CD4-positive, alpha-beta memory T cell (primary cell): ENCODE measurements at regions not wholly inside any gene's neighbourhood (a gene's known extent, or its start where the extent isn't known, plus 50 kb on each side); places are given as distances from the start of the nearest gene placed in this dataset.

Source experiments
- CTCF ChIA-PET: fragments of 350-600 bp; sonication (Branson Sonifier 250); formaldehyde crosslinking; loops from one replicate; lab custom pipeline; 2021; ENCODE audit warnings: inconsistent platforms; ENCODE audit not compliant: partially characterized antibody; lab: Charles Lee
- POLR2A ChIA-PET: fragments of 350-600 bp; sonication (Branson Sonifier 250); formaldehyde crosslinking; loops from one replicate; lab custom pipeline; 2021; ENCODE audit not compliant: partially characterized antibody; lab: Charles Lee
- DNase-seq, 5 donors: peaks; one replicate each; pipeline versions ENCODE4 v3.0.0 to v3.0.0-alpha.2; 2020 to 2022; ENCODE audit warnings: mixed read lengths in 1 of 5
- H3K27ac ChIP-seq: one replicate; pipeline ENCODE4 v1.7.0; 2013; ENCODE audit warnings: low read depth, low read length
- H3K27me3 ChIP-seq: 2 replicates; pipeline ENCODE4 v1.7.0; 2013; ENCODE audit warnings: mild to moderate bottlenecking, low read length, moderate library complexity; ENCODE audit not compliant: insufficient read depth
- H3K36me3 ChIP-seq: 2 replicates; pipeline ENCODE4 v1.7.0; 2013; ENCODE audit warnings: mild to moderate bottlenecking, low read length, moderate library complexity; ENCODE audit not compliant: insufficient read depth
- H3K4me1 ChIP-seq: 2 replicates; pipeline ENCODE4 v1.7.0; 2013; ENCODE audit warnings: mild to moderate bottlenecking, low read length, moderate library complexity; ENCODE audit not compliant: insufficient read depth
- H3K4me3 ChIP-seq, 2 donors: one replicate each; pipeline ENCODE4 v1.7.0; 2013; ENCODE audit warnings: low read length in 2 of 2, mild to moderate bottlenecking in 1 of 2
- H3K9me3 ChIP-seq, 2 donors: one replicate each; pipeline ENCODE4 v1.7.0; 2013; ENCODE audit warnings: low read length in 2 of 2, control low read depth in 1 of 2; ENCODE audit not compliant: control insufficient read depth in 1 of 2
- H3K27ac Mint-ChIP-seq, 7 donors: one replicate each; pipeline ENCODE4 v1.8.0; 2020 to 2021; ENCODE audit warnings: mixed read lengths in 7 of 7, mild to moderate bottlenecking in 6 of 7, inconsistent platforms in 3 of 7, moderate library complexity in 3 of 7
- H3K27me3 Mint-ChIP-seq, 2 donors: one replicate each; pipeline ENCODE4 v1.8.0; 2020 to 2021; ENCODE audit warnings: mixed read lengths in 2 of 2
- H3K36me3 Mint-ChIP-seq, 2 donors: one replicate each; pipeline ENCODE4 v1.8.0; 2020 to 2021; ENCODE audit warnings: mixed read lengths in 2 of 2, inconsistent platforms in 1 of 2, mild to moderate bottlenecking in 1 of 2
- H3K4me1 Mint-ChIP-seq, 4 donors: one replicate each; pipeline ENCODE4 v1.8.0; 2020 to 2021; ENCODE audit warnings: mixed read lengths in 4 of 4, mild to moderate bottlenecking in 1 of 4
- H3K4me3 Mint-ChIP-seq, 8 donors: one replicate each; pipeline ENCODE4 v1.8.0; 2020 to 2021; ENCODE audit warnings: mixed read lengths in 8 of 8, mild to moderate bottlenecking in 7 of 8, moderate library complexity in 6 of 8, inconsistent platforms in 3 of 8
- H3K9me3 Mint-ChIP-seq, 8 donors: one replicate each; pipeline ENCODE4 v1.8.0; 2020 to 2021; ENCODE audit warnings: mixed read lengths in 8 of 8, mild to moderate bottlenecking in 5 of 8, inconsistent platforms in 3 of 8, moderate library complexity in 1 of 8
- intact Hi-C: fragments of 100-400 bp; cut with micrococcal nuclease; formaldehyde crosslinking; loops from one replicate; pipeline ENCODE4 v1.15.1; 2023

DNA sequence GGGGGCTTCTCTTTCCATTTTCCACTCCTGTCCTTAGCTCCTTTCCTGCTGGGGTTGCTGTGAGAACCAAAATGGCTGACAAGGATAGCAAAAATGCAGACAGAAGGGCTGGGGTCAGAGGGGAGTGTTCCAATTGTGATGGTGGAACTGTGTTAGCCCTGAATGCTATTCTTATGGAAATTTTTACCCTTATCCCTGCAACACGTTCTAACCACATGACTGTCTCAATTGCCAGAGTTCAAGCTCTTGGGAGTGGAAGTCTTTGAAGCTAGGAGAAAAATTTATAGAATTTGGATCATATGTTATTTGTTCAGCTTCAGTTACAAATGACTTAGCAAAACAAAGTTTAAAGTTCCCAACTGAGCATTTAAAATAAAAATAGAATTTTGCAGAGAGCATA is 134.1 kb downstream of the ADCYAP1R1 start:
- Histone ChIP-seq H3K4me3 (no peak overlapping the region), H3K27me3 (no peaks in the 10 kb centered on the region), H3K36me3 (no peaks in the 10 kb centered on the region), H3K4me1 (no peaks in the 10 kb centered on the region), H3K9me3 (no peaks in the 10 kb centered on the region), H3K27ac (no peak overlapping the region)
- peaks cover 0 to 2% of the 10 kb centered on the region in 2 donors for H3K27me3 Mint-ChIP-seq
- POLR2A ChIA-PET, result no interaction called here
- intact Hi-C loops, result no loop called here
- peaks cover 0 to 5% (median 2%) of the 10 kb centered on the region in 8 donors for H3K9me3 Mint-ChIP-seq
- no peaks in the 10 kb centered on the region for H3K4me1 Mint-ChIP-seq
- no peak for DNase-seq
- CTCF ChIA-PET, result no interaction called here
- no peak overlapping the region for H3K4me3 Mint-ChIP-seq
- H3K36me3 Mint-ChIP-seq, result no peaks in the 10 kb centered on the region
- no peak overlapping the region for H3K27ac Mint-ChIP-seq

DNA sequence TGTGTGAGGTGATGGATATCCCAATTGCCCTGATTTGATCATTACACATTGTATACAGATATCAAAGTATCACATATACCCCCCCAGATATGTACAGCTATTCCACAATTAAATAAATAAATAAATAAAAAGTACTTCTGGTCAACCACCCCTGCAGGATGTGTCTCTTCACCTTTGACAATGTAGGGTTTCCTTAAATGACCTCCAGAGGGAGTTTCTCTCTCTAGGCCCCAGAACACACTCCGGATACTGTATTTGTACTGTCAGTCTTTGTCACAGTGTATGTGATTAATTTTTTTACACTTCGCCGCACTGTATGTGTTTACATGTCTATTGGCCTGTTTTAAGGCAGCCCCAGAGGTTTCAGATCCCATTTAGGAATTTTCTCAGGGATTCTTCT is 123.6 kb downstream of the ADCYAP1R1 start:
- Mint-ChIP-seq H3K4me1 (no peaks in the 10 kb centered on the region), H3K36me3 (no peaks in the 10 kb centered on the region), H3K27ac (no peak overlapping the region), H3K4me3 (no peak overlapping the region), H3K27me3 (peaks cover 7 to 9% of the 10 kb centered on the region in 2 donors), H3K9me3 (peaks cover 0 to 2% (median 0%) of the 10 kb centered on the region in 8 donors)
- CTCF ChIA-PET, result no interaction called here
- Histone ChIP-seq H3K27ac (no peak overlapping the region), H3K9me3 (no peaks in the 10 kb centered on the region), H3K36me3 (no peaks in the 10 kb centered on the region), H3K4me3 (no peak overlapping the region), H3K4me1 (no peaks in the 10 kb centered on the region), H3K27me3 (no peaks in the 10 kb centered on the region)
- intact Hi-C loops, result no loop called here
- POLR2A ChIA-PET, result no interaction called here
- no peak for DNase-seq

DNA sequence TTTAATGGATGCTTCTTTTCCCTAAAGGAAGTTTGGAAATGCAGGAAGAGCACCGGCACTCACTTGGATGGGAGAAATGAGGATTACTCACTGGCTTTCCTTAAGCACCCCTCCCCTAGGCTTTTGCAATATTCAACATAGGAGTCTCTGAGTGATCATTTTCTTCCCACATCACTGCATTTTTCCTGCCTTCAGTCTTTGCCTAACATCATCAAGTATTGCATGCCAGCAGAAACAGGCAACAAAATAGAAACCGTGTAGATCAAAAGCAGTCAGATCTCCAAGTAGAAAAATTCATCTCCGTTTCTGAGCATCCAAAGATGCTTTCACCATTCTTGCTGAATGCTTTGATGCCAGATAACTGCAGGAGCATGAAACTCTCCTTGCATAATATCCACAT is 119.9 kb downstream of the ADCYAP1R1 start:
- no peaks in the 10 kb centered on the region for H3K36me3 ChIP-seq
- POLR2A ChIA-PET, result no interaction called here
- no peaks in the 10 kb centered on the region for H3K27me3 ChIP-seq
- Mint-ChIP-seq H3K4me1 (no peaks in the 10 kb centered on the region), H3K27me3 (peaks cover 7 to 9% of the 10 kb centered on the region in 2 donors), H3K9me3 (peaks cover 0 to 2% (median 0%) of the 10 kb centered on the region in 8 donors), H3K27ac (no peak overlapping the region), H3K36me3 (no peaks in the 10 kb centered on the region), H3K4me3 (no peak overlapping the region)
- H3K27ac ChIP-seq, result no peak overlapping the region
- DNase-seq, result no peak
- H3K9me3 ChIP-seq, result no peaks in the 10 kb centered on the region
- no peak overlapping the region for H3K4me3 ChIP-seq
- intact Hi-C loops, result no loop called here
- H3K4me1 ChIP-seq, result no peaks in the 10 kb centered on the region
- CTCF ChIA-PET, result no interaction called here

DNA sequence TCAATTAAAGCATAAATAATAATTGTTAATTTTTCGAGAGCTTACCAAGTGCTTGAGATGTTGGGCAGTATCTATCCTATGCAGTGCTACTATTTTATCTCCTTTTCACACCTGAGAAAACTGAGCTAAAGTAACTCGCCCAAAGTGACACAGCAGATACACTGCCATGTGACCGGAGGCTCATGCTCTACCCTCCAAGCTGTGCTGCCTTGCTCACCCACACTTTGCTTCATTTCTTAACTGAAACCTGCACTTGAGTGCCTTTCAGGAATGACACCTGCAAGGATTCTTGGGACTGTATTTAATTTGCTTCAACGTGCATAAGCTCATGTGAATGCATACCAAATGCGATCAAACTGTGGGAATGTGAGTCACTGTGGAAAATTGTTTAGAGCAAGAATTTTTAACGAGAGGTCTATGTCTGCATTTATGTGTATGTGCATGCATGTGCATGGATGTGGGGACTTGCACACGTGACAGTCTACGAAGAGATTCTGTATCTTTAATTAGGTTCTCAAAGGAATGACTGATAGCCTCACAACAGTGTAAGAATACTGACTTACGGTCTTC is 119.2 kb downstream of the ADCYAP1R1 start:
- intact Hi-C loops, result no loop called here

More for the DNA sequence above, 119.2 kb downstream of the ADCYAP1R1 start:
- Mint-ChIP-seq H3K9me3 (peaks cover 0 to 1% (median 0%) of the 10 kb centered on the region in 8 donors), H3K27me3 (peaks cover 7 to 9% of the 10 kb centered on the region in 2 donors), H3K36me3 (no peaks in the 10 kb centered on the region), H3K4me3 (no peak overlapping the region), H3K27ac (no peak overlapping the region), H3K4me1 (no peaks in the 10 kb centered on the region)
- CTCF ChIA-PET, result no interaction called here
- no peaks in the 10 kb centered on the region for H3K9me3 ChIP-seq
- no peak for DNase-seq
- H3K4me1 ChIP-seq, result no peaks in the 10 kb centered on the region
- no peaks in the 10 kb centered on the region for H3K27me3 ChIP-seq
- no peak overlapping the region for H3K27ac ChIP-seq
- no peaks in the 10 kb centered on the region for H3K36me3 ChIP-seq
- no peak overlapping the region for H3K4me3 ChIP-seq
- POLR2A ChIA-PET, result no interaction called here
